ENCODE measurements at regions not wholly inside any gene's neighbourhood (a gene's known extent, or its start where the extent isn't known, plus 50 kb on each side); places are given as distances from the start of the nearest gene placed in this dataset.

DNA sequence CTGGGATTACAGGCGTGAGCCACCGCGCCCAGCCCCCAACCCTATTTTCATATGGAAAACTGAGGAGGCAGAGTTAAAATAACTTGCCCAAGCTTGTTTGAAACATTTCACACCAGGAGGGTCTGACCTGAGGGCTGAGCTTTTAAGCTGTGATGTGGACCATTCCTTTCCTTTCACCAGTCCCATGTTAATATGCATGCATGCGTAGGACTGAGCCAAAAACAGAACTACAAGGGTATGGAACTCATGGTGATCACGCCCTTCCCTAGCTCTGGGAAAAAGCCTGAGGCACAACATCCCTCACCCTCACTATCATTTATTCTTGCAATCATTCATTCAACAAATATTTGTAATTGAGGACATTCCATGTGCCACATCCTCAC, 87.4 kb upstream of the FAM169A start:
- Histone ChIP-seq H3K4me3 (no peak overlapping the region), H3K4me1 (no peaks in the 10 kb centered on the region), H3K27me3 (no peaks in the 10 kb centered on the region), H3K36me3 (no peaks in the 10 kb centered on the region), H3K27ac (no peak overlapping the region), H3K9me3 (no peaks in the 10 kb centered on the region)
- in situ Hi-C loops (cut with MboI; ENCODE audit: low sequenced_read_pairs in 4 of 4): no loop called here
- DNase-seq: no peak
- intact Hi-C loops (cut with DNase I; ENCODE audit: low total_unique reads): no loop called here
- no peak for ATAC-seq
- TF ChIP-seq CTCF (IDR thresholded peaks at IDR 0.05 in 4 of 5, conservative IDR thresholded peaks at IDR 0.05 in 1 of 5) (no peak), POLR2A (IDR thresholded peaks at IDR 0.05) (no peak)

- TF ChIP-seq POLR2A (IDR thresholded peaks at IDR 0.05): no peak
- TF ChIP-seq CTCF (IDR thresholded peaks at IDR 0.05 in 4 of 5, conservative IDR thresholded peaks at IDR 0.05 in 1 of 5): no peak
- no peaks in the 10 kb centered on the region for H3K9me3 ChIP-seq
- DNase-seq (no peak), ATAC-seq (no peak)
- H3K27me3 ChIP-seq: no peaks in the 10 kb centered on the region
- H3K4me1 ChIP-seq: no peaks in the 10 kb centered on the region
- no peak overlapping the region for H3K4me3 ChIP-seq
- H3K36me3 ChIP-seq: no peaks in the 10 kb centered on the region
- intact Hi-C loops (cut with DNase I; ENCODE audit: low total_unique reads): no loop called here
- H3K27ac ChIP-seq: no peak overlapping the region
- in situ Hi-C loops (cut with MboI; ENCODE audit: low sequenced_read_pairs in 4 of 4): no loop called here
Measured at GRCh38 chr5:74952406-74952805, 86.2 kb upstream of the FAM169A start.

DNA sequence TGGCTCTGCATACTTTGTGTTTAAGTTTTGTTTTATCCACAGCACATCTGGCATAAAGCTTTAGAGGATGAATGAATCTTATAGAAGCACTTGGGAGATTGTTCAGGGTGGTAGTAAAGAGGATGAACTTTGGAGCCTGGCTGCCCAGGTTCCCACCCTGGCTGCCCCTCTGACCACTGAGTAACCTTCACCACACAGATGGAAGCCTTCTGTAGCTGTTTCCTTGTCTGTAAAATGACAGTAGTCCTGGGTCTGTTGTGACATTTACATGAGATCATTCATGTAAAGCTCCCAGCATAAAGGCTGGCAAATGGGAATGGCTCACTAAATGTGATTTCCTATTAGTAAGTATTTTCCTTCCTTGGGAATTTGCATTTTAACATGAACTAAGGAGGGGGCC, 85.7 kb upstream of the FAM169A start:
- Histone ChIP-seq H3K4me1 (no peaks in the 10 kb centered on the region), H3K27me3 (no peaks in the 10 kb centered on the region), H3K9me3 (no peaks in the 10 kb centered on the region), H3K27ac (no peak overlapping the region), H3K4me3 (no peak overlapping the region), H3K36me3 (no peaks in the 10 kb centered on the region)
- ATAC-seq (no peak), DNase-seq (no peak)
- in situ Hi-C loops (cut with MboI; ENCODE audit: low sequenced_read_pairs in 4 of 4) (no loop called here), intact Hi-C loops (cut with DNase I; ENCODE audit: low total_unique reads) (no loop called here)
- TF ChIP-seq POLR2A (IDR thresholded peaks at IDR 0.05): no peak

- Histone ChIP-seq H3K36me3 (no peaks in the 10 kb centered on the region), H3K9me3 (no peaks in the 10 kb centered on the region), H3K4me1 (no peaks in the 10 kb centered on the region), H3K4me3 (no peak overlapping the region), H3K27me3 (no peaks in the 10 kb centered on the region), H3K27ac (no peak overlapping the region)
- in situ Hi-C loops (cut with MboI; ENCODE audit: low sequenced_read_pairs in 4 of 4): no loop called here
- ATAC-seq: no peak
- no peak for TF ChIP-seq POLR2A (IDR thresholded peaks at IDR 0.05)
- no peak for TF ChIP-seq CTCF (IDR thresholded peaks at IDR 0.05 in 4 of 5, conservative IDR thresholded peaks at IDR 0.05 in 1 of 5)
- no peak for DNase-seq
- intact Hi-C loops (cut with DNase I; ENCODE audit: low total_unique reads): no loop called here
Measured at GRCh38 chr5:74950836-74951515, 84.8 kb upstream of the FAM169A start.

DNA sequence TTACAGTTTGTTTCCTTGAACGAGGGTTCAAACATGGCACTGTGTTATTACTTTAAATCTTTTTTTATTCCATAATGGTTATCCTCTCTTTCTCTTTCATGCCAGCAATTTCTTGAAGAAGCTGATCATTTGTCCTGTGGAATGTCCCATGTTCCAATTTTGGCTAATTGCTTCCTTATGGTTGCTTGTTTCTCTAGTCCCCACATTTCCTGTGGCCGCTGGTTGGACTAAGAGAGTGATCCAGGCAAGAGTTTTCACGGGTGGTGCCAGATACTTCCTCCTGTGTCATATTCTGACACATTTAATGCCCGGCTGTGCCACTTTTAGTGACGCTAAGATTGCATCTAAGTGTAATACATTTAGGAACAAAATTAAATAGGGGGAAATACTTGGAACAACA, 83.8 kb upstream of the FAM169A start:
- Histone ChIP-seq H3K4me3 (no peak overlapping the region), H3K9me3 (no peaks in the 10 kb centered on the region)
- intact Hi-C loops (cut with DNase I; ENCODE audit: low total_unique reads): no loop called here

More for the DNA sequence above, 83.8 kb upstream of the FAM169A start:
- DNase-seq (no peak), ATAC-seq (no peak)
- Histone ChIP-seq H3K27me3 (no peaks in the 10 kb centered on the region), H3K27ac (no peak overlapping the region), H3K4me1 (no peaks in the 10 kb centered on the region), H3K36me3 (no peaks in the 10 kb centered on the region)
- TF ChIP-seq POLR2A (IDR thresholded peaks at IDR 0.05) (no peak), CTCF (IDR thresholded peaks at IDR 0.05 in 4 of 5, conservative IDR thresholded peaks at IDR 0.05 in 1 of 5) (no peak)
- in situ Hi-C loops (cut with MboI; ENCODE audit: low sequenced_read_pairs in 4 of 4): no loop called here

Data from gastrocnemius medialis (tissue), 4 donors.